Lung microvascular endothelial cell (primary cell): ENCODE measurements at regions not wholly inside any gene's neighbourhood (a gene's known extent, or its start where the extent isn't known, plus 50 kb on each side); places are given as distances from the start of the nearest gene placed in this dataset.

Experiments used
- DNase-seq, 2 donors: peaks; one replicate each; pipeline versions ENCODE4 v3.0.0 to v3.0.0-alpha.2; 2010; ENCODE audit warnings: low read depth in 2 of 2

DNA sequence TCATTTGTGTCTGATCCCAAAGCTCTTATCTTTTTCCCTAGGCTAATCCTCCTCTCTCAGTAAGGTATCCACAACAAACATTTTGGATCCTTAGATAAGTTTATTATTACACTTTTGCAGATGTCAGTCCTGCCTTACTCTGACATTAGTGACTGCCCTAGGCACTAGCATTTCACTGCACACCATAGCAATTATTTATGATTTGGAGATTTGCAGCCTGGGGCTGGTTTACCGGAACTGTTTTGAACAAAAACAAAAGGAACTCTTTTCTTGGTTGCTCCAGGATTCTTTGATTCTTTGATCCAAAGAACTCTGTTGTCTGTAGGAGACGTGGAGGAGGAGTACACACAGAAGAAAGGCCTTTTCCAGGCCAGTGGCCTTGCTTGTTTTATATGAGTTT is 80.4 kb downstream of the EDNRB start:
- no peak for DNase-seq

DNA sequence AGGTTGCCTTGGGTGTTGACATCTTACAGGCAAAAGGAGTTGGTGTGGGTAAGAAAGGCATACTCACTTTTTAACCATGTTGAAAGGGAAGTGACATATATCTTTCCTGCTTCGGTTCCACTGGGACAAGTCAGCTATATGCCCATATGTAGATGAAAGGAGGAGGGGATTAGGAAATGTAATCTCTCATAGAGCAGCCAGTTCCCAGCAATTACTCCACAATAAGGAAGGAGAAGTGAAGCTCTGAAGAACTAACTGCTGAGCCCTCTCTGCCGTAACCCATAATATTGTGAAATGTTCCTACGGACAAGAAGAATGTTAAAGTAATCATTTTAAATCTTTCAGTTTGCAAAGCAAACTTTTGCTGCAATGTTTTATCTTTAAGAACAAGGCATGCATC is 82.2 kb downstream of the EDNRB start:
- no peak for DNase-seq

DNA sequence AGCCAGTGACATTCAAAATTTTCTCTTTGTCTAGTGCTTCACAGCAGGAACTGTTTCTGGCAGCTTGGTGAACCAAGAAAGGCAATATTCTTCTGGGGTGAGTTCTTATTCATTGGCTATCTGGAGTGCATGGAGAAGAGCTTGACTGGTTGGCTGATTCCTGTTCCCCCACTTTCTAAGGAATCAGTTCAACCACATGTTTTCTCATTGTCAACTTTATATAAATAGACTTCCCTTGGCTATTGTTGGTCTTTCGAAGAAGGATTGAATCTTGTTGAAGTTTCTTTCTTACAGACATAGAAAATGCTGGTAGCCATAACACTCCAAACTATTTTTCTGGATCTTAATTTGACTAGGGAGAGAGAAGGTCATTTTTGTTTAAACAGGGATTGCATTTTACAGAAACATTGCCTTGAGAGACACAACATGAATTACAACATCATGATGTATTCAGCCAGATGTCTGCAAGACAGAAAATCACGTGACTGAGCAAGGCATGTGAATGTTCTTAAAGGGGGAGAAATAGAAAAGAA is 85.2 kb downstream of the EDNRB start:
- no peak for DNase-seq

DNA sequence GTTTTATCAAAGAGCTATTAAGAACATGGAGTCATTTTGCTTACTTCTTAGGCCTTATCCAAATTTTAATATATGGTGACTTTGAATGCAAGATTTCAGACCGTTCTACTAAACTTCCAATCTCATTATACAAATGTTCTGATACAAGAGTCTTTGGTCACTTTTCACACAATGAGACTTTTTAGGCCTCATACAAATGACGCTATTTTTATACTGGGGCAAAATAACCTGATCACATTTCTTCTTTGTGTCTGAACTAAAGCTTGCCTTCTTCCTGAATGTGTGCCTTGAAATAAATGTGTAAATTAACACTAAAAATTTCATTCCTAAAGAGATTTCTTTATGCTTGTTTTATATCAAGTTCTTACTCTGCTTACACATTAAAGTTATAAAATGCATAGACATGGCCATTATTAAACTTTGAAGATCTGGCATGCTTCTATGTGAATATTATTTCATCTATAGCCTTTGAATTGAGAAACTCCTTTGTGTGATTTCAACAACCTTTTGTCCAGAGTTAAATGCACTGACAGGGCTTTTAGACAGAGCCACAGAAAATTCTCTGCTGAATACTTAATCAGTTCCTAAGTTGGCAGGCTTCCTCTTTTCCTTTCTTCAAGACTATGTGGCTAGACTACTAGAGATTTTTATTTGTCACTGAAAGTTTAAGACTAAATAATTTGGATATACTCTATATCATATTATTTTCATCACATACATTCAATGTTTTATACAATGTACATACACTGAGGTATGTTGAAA is 86.1 kb downstream of the EDNRB start:
- no peak for DNase-seq

DNA sequence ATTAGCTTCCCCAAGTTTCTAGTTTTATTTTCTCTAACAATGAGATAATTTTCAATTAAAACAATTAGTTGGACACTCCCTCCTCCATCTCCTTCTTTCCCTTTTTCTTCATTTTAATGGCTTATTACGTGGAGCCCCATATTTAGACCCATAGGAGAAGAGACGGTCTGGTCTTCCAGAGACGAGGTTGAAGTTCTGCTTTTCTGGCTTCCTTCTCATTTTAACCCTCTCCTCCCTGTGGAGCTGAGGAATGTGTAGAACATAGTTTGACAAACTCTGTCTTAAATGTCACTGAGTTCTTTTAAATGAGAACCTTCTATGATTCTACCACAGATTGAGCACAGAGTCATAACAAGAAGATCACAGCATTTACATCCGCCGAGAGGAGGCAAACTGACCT is 86.8 kb downstream of the EDNRB start:
- DNase-seq, result no peak

DNA sequence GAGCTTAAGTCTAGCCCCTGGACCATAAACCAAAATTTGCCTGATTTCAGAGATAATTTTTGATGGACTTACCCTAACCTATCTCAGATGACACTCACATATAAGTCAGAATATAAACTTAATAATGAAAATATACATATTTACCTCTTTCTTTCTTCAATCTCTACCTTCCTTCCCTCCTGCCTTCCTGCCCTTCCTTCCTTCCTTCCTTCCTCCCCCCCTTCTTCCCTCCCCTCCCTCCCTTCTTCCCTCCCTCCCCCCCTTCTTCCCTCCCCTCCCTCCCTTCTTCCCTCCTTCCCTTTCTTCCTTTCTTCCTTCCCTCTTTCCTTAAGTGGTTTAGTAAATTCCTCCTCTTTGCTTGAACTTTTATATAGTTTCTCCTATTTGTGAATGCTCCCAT is 88.7 kb downstream of the EDNRB start:
- DNase-seq, result no peak

DNA sequence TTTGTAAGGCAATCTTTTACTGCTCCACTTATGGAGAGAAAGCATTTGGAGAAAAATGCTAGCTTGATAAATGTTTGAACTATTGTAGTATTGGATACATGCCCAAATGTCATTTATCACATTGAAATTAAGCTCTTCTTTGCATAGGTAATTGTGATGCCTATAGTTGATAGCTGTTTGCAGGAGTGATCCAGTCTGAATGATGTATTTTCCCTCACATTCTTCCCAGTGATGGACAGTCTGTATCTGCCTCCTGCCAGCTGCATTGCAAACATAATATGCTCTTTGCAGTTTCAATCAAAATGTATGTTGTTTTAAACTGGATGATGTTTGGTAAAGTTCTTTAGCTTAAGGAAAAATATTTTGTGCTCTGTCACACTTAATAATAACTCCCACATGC is 89.8 kb downstream of the EDNRB start:
- no peak for DNase-seq

DNA sequence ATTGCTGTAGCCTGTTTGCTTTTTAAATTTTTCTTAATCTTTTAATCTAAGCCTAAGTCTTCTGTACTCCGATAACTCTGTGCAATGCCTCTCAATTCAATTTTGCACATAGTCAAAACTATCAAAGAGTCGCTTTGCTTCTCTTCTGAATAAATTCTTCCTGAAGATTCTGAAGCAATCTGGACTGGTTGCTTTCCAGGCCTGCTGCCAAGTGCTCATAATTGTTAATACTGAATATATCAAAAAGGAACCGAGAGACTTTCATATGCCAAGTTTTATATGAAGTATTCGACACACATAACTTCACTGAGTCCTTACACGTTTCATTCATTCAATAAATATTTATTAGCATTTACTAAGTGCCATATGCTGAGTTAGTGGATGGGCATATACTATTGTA is 91.3 kb downstream of the EDNRB start:
- DNase-seq, result no peak

DNA sequence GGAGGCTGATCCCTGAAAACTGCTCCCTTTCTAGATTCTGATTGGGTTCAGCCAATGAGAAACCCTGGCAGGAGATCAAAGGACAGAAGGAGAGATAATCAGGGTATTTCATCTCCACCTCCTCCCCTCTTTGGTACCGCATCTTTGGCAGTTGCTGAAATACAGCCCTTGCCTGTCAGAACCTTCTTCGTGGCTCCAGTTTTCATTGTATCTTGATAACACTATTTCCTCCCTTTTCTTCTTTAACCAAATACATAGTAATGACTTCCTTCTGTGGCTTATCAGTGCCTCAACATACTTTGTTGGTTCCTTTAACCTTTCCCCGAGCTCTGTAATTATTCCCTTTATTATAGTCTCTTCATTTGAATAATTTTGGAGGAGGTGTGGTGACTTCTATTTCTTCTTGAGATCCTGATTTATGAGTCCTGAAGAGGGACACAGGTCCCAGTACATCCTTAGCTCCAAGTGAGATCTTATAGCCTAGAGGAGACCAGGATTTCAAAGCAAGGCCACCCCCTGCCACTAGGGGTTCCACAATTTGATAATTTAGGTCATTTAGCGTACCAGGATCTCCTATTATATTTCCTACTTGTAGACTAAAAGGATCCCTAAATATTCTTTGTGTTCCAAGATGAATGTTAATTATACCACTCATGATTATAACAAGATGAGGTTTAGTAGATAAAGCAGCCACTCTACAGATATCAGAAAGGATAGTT is 98.0 kb downstream of the EDNRB start:
- peak in 1 of 2 donors; percentile 5 for DNase-seq

DNA sequence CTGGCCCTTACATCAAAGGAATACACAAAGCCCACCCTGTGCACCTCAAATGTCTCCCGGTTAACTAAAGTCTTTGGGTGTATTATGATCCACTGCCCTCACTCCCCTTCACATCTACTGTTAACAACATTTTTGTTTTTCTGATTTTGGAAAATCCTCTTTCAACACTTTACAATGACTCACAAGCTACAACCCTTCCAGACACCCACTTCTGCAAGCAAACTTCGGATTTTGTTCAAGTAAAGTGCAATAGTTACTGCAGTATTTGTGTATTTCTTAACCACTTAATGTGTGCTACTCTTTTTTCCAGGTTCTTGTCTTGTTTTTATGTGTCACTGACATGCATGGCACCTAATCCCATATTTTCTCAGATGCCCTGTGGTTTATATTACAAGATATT is 101.1 kb downstream of the EDNRB start:
- DNase-seq, result no peak

DNA sequence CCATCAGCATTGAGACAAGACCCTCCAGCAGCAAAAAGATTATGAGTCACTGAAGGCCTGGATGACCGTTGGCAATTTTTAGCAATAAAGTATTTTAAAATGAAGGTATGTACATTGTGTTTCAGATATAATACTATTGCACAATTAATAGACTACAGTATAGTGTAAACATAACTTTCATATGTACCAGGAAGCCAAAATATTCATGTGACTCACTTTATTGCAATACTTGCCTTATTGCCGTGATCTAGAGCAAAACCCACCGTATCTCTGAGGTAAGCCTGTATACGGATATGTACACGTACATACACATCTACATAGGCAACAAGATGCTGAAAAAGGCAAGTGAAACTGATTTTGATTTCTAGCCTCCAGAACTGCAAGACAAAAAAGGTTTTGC is 103.3 kb downstream of the EDNRB start:
- no peak for DNase-seq
